GM19324 (cell line): ENCODE measurements at regions not wholly inside any gene's neighbourhood (a gene's known extent, or its start where the extent isn't known, plus 50 kb on each side); places are given as distances from the start of the nearest gene placed in this dataset.
"Not testable (repeated sequence)": the region's sequence is repeated elsewhere in the genome, so short reads cannot be mapped to it uniquely, and the experiment has no call there.

Source experiments
- ATAC-seq: cut with Tn5 transposase; IDR thresholded peaks from one replicate; pipeline ENCODE4 v1.9.1; 2021; ENCODE audit warnings: mild to moderate bottlenecking, moderate library complexity; ENCODE audit not compliant: unreplicated experiment, low FRiP score

DNA sequence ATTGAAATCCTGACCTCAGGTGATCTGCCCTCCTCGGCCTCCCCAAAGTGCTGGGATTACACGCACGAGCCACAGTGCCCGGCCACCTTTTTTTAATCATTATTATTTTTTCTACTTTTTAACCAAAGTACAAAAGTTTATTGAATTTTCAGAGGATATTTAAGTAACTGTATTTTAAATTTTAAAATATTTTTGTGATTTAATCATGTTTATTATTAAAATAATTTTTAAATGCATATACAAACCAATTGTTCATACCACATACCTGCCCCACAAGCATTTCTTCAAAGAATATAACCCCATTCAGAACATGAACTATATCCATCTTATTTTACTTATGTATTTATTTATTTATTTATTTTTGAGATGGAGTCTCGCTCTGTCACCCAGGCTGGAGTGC lies 163.6 kb upstream of the MAP2 start:
- no peak for ATAC-seq

DNA sequence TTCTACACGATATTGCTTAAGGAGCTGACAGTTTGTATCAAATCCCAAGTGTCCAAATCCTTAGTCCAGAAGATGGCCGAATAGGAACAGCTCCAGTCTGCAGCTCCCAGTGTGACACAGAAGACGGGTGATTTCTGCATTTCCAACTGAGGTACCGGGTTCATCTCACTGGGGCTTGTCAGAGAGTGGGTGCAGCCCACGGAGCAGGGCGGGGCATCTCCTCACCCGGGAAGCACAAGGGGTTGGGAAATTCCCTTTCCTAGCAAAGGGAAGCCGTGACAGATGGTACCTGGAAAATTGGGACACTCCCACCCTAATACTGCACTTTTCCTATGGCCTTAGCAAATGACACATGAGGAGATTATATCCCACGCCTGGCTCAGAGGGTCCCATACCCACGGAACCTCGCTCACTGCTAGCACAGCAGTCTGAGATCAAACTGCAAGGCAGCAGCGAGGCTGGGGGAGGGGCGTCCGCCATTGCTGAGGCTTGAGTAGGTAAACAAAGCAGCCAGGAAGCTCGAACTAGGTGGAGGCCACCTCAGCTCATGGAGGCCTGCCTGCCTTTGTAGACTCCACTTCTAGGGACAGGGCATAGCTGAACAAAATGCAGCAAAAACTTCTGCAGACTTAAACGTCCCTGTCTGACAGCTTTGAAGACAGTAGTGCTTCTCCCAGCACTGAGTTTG lies 162.3 kb upstream of the MAP2 start:
- not testable (repeated sequence) for ATAC-seq

DNA sequence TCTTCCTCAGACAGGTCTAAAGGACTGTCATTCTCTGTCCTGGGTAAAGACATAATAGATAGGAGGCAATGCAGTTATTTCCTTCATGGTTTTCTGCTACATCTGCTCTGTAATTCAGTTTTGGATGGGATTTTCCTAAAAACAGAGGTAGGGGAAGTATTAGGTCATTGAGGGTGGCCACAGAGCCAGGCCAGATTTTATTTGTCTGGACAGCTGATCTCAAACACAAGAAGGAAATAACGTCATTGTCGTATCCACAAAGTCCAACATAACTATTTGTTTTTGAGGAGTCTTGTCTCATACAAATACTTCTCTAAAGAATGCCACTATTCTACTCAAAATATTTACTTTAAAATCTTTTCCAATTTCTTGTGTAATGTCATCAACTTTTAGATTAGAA lies 154.8 kb upstream of the MAP2 start:
- no peak for ATAC-seq

DNA sequence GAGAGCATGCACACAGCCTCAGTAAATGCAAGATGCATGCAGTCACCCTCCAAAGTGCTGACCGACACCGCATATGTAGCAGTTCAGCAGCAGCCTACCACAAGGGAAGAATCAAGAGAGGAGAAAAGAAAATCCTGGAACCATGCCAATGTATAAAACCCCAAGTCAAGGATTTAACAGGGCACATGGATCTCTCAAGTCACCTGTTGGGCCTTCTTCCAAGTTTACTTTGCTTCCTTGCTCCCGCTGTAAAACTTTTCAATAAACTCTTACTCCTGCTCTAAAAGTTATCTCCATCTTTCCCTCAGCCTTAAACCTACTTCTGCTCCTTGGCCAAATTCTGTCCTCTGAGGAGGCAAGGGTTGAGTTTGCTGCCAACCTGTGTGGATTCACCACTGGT lies 147.8 kb upstream of the MAP2 start:
- ATAC-seq, result no peak

DNA sequence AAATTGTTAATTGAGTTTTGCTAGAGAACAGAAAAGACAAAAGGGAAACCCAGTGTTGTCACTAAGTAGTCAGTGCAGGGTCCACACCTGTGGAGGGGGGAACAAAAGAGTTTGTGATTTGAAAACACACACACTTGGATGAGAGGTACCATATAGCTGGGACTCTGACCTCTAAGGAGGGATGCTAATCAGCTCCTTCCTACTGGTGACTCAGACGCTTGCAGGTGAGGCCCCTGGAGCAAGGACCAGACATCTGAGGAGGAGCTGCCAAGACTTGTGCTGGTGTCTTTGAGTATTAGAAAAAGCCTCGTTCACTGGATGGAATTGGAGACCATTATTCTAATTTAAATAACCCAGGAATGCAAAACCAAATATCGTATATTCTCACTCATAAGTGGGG lies 146.4 kb upstream of the MAP2 start:
- ATAC-seq, result no peak

DNA sequence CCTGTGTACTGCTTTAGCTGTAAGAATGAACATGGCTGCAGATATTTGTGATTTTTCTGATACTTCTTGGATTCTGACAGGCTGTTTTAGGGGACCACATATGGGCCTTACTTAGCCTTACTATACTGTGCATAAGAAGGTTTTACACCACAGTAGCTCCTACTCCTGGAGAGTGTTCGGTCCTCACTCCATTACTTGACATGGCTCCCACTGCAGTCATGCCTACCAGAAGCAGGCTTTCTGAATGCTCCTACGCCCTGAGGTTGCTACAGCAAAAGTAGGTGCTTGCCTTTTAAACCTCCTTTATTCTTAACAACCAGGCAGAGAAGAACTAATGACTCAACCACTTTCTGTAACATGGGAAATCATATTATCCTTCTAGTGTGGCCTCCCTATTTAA lies 125.2 kb upstream of the MAP2 start:
- no peak for ATAC-seq

DNA sequence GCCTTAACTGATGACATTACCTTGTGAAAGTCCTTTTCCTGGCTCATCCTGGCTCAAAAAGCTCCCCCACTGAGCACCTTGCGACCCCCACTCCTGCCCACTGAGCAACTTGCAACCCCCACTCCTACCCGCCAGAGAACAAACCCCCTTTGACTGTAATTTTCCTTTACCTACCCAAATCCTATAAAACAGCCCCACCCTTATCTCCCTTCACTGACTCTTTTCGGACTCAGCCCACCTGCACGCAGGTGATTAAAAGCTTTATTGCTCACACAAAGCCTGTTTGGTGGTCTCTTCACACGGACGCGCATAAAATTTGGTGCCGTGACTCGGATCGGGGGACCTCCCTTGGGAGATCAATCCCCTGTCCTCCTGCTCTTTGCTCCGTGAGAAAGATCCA lies 124.4 kb upstream of the MAP2 start:
- ATAC-seq, result not testable (repeated sequence)

DNA sequence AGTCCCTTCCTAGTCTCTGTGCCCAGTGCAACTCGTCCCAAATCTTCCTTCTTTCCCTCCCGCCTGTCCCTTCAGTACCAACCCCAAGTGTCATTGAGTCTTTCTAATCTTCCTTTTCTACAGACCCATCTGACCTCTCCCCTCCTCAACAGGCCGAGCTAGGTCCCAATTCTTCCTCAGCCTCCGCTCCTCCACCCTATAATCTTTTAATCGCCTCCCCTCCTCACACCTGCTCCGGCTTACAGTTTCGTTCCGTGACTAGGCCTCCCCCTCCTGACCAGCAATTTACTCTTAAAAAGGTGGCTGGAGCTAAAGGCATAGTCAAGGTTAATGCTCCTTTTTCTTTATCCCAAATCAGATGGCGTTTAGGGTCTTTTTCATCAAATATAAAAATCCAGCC lies 123.1 kb upstream of the MAP2 start:
- ATAC-seq, result not testable (repeated sequence)

DNA sequence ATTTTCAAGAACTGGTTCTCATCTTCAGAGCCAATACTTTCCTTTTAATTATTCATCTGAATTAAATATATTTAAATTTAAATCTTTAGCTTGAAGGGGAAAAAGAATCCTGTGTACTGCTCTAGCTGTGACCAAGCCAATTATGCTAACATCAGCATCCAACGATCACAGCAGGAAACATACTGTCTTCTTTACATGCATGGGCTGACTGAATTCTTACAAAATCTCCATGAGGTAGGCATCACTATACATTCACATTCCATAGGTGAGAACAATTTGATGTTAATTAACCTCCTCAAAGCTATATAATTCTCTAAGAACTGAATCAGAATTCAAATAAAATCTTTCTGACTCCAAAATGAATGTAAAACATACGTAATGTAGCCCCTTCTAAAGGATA lies 118.8 kb upstream of the MAP2 start:
- no peak for ATAC-seq

DNA sequence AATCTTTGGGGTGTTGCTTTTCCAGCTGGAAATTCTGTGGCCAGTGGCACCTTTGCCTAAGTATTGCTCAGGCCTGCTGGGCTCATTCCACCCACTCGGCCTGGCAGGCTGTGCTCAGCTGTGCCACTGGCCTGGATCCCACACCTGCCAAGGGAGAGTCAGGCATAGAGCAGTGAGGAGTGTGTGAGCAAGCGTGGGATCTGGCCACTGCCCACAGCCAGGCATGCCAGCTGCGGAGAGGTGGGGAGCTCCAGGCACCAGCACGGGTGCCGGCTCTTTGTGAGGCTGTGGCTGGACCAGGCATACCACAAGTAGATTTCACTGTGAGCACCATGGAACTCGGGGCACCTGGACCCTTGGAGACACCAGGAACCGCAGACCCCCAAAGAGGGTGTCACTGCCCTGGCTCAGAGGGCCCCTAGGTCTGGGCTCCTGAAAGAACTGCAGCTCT lies 118.1 kb upstream of the MAP2 start:
- no peak for ATAC-seq

DNA sequence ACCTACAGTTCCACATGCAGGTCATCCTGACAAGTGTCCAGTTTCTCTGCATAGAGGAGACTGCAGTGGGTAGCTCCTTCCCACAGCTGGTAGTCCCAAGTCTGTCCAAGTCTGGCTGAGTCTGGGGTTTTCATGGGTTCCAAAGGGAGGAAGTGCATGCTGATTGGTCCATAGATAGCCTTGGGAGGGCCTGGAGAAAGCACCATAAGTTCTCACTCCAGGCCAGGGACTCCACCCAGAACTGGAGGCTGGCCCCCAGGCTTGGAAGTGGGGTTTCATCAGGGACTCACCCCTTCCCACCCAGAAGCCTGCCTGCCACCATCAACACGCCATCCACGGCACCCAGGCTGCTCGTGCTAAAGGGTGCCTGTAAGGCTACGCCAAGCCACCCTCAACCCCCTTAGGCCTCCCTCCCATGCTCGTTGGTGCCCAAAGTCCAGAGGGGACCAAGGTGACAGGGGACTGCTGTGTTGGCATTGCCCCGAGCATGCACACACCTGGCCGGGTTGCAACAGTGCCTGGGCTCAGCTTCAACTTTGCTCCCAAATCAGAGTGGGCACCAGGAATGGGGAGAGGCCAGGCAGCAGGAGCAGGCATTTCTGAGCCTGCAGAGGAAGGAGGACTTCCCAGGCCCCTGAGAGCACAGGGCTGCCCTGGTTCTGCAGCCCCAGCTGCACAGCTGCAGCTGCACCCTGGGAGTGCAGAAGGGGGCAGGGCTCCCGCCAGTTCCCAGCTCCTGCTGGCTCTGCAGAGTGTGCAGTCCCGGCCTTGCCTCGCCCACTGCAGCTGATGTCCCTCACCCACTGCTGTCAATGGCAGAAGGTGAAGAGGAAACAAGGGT lies 116.5 kb upstream of the MAP2 start:
- ATAC-seq, result no peak

DNA sequence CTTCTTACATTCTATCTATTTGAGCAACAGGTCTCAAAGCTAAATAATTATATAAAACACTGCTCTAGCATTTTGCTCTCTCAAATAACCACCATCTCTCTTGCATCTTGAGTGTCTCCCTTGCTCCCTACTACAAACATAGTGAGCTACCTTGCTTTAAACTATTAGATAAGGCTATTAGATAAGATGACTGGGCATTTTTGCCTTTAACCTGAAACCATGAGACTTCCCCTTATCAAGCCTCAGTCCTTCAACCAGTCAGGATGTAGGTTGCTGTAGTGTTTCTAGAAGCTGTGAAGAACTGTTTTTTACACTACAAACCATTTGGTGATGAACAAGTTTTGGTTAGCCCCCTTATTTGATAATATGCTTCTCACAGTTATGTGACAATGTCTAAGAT lies 115.4 kb upstream of the MAP2 start:
- ATAC-seq, result no peak

DNA sequence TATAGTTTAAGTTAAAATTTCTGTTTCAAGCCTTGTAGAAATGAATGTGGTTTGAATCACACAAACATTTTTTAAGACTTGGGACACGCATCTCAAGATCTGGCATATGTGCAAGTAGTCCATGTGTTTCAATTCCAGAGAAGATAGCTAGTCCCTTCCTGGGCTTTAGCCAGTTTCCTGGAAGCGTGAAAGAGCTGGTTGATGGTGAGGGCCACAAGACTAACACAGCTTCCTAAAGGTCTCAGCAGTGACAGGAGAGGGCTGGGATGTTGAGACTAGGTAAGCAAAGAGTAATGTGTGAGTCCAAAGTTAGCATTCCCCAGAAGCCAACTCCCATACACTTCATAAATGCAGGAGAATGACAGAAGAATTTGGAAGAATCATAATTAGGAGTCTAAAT lies 111.9 kb upstream of the MAP2 start:
- ATAC-seq, result no peak

DNA sequence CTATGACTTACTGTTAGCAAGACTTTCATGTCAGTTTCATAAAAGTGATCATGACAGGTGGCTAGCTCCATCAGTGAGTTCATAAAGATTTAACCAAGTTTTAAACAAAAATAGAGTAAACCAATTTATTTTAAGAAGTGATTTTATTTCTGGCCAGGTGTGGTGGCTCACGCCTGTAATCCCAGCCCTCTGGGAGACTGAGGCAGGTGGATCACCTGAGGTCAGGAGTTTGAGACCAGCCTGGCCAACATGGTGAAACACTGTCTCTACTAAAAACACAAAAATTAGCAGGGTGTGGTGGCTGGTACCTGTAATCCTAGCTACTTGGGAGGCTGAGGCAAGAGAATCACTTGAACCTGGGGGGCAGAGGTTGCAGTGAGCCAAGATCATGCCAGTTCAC lies 111.4 kb upstream of the MAP2 start:
- not testable (repeated sequence) for ATAC-seq

DNA sequence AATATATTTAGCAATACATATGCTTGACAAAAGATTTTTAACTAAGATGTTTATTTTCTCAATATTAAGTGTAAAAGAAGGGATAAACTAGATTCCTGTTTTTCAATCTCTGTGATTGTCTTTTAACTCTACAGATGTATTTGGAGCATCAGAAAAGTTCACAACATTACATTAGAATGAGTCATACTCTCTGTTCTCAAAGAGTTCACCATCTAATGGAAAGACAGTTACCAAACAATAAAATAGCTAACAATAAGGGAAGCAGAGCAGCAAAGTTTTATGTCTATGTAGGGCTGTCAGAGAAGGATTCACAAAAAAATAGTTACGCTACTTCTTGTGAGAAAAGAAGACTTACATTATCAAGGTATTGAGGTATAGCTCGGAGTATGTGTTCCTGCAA lies 109.2 kb upstream of the MAP2 start:
- ATAC-seq, result no peak

DNA sequence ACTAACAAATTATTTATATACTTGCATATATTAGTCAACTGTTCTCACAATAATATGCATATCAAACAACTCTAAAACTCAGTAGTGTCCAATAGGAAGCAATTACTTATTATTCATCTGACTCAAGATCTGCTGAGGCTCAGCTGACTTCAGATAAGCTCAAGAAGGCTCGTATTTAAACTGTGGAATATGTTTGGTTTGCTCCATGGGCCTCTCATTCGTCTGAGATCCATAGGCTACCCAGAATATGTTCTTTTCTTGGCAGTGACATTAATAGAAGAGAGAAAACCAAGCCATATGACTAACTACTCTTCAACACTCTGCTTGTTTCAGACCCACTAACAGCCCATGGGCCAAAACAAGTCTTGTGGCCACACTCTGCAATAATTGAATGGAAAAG lies 107.7 kb upstream of the MAP2 start:
- no peak for ATAC-seq

DNA sequence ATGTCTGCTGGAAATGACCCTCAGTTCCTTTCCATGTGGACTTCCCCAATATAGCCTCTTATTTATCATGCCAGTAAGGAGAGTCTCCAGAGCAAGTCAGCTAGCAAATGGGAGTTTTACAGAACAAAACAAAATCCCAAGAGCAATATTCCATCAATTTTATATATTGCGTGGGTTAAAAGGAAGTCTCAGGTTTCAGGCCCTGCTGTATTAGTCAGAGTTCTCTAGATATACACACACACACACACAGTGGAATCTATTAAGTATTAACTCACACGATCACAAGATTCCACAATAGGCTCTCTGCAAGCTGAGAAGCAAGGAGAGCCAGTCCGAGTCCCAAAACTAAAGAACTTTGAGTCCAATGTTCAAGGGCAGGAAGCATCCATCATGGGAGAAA lies 102.8 kb upstream of the MAP2 start:
- no peak for ATAC-seq

DNA sequence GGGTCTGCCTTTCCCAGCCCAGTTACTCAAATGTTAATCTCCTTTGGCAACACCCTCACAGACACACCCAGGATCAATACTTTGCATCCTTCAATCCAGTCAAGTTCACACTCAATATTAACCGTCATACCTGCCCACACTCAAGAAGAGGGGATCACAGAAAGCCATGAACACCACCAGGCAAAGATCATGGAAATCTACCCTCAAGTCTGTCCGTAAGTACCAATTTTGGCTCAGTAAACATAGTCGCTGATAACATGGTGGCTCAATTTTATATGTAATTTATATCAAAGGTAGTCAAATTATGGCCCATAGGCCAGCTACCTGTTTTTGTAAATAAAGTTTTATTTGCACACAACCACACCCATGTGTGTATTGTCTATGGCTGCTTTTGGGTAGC lies 102.3 kb upstream of the MAP2 start:
- ATAC-seq, result no peak

DNA sequence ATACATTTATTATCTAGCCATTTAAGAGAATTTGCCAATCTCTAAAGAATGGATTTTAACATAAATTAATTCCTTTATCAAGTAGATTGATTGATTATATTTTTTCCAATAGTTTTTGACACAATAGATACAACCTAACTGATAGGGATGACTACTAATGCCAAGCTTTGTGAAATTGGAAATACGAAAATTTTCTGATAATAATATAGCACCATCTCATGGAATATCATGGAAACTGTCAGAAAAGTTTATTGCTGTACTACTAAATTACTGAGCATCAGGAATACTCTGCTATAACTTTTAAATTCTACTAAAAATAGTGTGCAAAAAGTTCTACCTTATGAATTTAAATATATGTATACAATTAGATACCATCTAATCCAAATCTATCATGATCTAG lies 101.8 kb upstream of the MAP2 start:
- no peak for ATAC-seq

DNA sequence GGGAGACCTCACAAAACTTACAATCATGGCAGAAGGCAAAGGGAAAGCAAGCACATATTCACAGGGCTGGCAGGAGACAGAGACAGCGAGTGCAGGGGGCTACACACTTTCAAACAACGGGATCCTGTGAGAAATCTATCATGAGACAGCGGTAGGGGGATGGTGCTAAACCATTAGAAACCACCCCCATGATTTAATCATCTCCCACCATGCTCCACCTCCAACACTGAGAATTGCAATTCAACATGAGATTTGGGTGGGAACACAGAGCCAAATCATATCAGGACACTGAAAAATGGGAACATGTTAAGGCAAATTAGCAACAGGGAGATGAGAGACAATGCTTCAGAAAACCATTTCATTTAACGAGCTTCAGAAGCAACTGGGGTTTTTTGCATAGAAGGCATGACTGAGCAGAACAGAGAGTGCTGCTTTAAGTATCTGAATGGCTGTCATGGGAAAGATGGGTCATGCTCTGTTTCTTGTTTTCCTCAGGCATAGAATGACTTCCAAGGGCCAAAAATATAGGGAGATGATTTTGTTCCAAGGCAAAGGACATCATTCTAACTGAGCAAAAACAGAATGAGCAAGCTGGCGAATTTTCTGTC lies 100.8 kb upstream of the MAP2 start:
- no peak for ATAC-seq

DNA sequence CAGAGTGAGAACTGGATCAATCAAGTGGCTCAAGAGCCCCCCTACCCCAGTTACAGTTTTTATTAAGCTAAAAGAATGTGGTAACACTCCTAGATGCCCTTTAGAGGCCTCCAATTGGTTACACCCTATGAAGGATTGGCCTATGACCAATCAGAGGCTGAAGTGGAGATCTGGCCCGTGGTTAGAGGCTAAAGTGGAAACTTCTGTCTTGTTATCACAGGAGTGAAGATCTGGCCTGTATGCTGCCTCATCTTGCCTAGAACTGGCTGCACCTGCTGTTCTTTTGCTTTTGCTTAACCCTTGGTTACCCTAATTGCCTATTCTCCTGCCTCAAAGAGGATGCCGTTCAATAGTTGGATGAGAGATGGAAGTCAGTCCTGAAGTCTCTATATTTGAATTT lies 100.1 kb upstream of the MAP2 start:
- no peak for ATAC-seq

DNA sequence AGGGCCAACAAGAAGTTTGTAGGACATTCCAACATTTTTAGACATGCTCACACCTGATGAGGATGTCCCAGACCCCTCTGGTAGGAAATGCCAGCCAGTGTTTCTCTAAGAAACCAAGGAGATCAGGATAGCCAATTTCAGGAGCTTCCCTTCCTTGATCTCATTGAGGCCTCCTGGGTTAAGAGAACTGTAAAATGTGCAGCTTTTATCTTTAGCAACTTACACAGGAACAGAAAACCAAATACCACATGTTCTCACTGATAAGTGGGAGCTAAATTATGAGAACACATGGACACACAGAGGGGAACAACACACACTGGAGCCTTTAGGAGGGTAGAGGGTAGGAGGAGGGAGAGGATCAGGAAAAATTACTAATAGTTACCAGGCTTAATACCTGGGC lies 99.6 kb upstream of the MAP2 start:
- no peak for ATAC-seq
